HG02970 (cell line): ENCODE measurements at regions not wholly inside any gene's neighbourhood (a gene's known extent, or its start where the extent isn't known, plus 50 kb on each side); places are given as distances from the start of the nearest gene placed in this dataset.
"Not testable (repeated sequence)": the region's sequence is repeated elsewhere in the genome, so short reads cannot be mapped to it uniquely, and the experiment has no call there.

Source experiments
- ATAC-seq: cut with Tn5 transposase; IDR thresholded peaks from one replicate; pipeline ENCODE4 v1.9.1; 2021; ENCODE audit warnings: mild to moderate bottlenecking, moderate library complexity, moderate number of reproducible peaks; ENCODE audit not compliant: unreplicated experiment, low FRiP score

DNA sequence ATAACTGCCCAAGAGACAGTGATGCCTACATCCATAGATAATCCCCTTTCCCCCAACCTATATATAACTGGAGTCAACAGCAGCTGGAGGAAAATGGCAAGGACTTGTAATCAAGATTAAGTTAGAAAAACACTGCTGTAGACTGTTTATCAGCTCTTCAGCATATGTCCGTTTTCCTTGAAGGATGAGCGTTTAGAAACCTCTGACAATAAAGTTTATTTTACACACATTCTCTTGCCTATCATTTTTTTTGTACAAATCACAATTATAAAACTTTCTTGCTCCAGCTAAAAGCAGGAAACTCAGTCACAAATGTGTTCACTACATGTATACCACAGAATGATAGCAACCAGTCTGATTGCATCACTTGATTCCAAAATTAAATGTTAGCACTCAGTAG, 50.8 kb downstream of the PPIAL4G start:
- not testable (repeated sequence) for ATAC-seq

DNA sequence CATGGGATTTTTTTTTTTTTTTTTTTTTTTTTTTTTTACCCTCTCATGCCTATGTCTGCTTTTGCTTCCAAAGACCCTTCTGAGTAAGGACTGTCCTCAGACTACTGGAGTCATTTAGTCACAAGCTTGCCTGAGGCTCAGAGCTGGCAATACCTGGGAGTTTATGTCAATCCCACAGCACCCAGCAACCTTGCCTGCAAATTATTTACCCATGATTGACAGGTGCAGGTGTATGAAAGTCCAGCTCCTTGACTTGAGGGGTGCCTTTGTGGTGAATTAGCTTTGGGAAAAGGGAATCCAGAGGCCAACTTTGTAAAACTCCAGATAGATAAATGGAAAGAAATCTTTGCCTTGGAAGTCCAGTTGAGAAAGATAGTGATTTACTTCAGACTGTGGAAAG, 53.2 kb downstream of the PPIAL4G start:
- ATAC-seq = not testable (repeated sequence)

DNA sequence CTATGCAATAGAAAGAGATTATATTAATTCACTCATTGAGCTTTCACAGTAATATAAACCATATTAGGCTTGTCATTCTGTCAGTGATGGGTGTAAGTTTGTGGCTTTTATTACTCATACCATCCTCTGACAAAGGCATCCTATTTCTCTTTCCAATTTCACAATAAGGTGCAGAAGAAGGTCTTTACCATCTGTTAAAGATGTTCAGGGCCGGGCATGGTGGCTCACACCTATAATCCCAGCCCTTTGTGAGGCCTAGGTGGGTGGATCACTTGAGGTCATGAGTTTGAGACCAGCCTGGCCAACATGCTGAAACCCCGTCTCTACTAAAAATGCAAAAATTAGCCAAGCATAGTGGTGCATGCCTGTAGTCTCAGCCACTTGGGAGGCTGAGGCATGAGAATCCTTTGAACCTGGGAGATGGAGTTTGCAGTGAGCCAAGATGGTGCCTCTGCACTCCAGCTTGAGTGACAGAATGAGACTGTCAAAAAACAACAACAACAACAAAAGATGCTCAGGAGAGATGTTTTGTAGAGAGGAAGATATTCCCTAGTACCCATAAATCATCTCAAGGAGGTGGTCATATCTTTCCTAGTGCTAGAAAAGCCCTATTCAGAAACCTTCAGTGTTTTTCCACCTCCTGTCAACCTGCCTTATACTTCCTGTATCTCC, 56.0 kb downstream of the PPIAL4G start:
- not testable (repeated sequence) for ATAC-seq

DNA sequence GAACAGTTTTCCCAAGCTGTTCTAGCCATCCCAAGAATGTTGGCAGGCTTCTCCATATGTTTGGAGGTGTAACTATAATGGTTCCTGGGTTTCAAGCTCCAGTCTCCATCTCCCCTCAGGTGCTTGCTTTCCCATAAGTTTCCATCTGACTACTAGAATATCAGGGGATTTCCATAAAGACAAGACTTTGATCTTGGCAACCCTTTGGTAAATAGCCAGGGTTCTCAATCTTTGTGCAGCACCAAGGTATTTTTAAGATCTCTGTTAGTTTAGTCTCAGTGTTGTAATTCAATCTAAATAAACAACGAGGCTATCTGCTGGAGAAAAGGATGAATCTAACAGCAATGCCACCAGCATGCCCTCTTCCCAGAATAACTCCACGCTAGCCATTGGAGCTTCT, 56.7 kb downstream of the PPIAL4G start:
- ATAC-seq = not testable (repeated sequence)

DNA sequence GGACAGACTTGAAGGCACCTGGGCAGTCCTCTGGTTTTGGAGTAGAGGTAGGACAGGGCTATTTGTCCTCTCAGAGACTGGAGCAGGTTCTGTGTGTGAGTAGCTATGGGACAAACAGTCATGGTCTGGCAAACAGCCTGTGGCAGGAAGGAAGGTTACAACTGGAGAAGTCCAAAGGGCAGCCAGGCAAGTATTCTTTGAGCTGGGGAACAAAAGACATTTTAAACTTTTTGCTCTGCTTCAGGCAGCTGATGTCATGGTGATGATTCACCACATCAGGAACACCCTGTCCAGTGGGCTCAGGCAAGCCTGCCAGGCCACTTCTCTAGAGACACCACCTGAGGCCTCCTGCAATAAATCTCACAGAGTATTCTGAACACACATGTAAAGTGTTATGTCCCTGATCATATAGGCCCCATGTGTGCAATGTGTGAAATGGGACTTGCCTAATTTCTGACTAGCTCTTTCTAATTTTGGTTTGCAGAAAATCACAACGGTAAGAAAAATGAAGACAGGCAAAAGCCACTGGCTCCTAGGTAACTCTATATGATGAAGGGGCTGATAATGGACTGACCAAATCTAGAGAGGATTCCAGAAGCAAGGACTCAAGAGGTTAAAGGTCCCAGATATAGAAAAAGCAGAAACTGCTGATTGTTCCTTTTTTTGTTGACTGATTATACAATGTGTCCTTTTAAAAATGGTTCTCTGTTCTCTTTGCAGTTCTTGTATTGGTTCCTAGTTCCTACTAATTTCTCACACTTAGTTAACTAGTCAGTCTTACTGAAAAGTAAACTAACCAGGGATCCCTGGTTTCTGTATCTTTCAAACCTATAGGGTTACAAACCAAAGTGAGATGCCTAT, 58.7 kb downstream of the PPIAL4G start:
- not testable (repeated sequence) for ATAC-seq

DNA sequence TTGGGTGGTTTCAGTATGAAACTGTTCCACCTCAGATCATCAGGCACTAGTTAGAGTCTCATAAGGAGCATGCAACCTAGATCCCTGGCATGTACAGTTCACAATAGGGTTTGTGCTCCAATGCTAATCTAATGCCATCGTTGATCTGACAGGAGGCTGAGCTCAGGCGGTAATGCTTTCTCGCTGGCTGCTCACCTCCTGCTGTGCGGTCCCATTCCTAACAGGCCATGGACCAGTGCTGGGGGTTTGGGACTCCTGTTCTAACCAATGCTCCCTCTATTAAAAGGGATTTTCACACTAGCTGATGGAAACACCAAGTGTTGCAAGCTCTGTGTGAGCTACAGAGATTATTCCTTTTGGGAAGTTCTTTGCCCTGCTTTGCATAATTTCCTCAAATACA, 60.2 kb downstream of the PPIAL4G start:
- not testable (repeated sequence) for ATAC-seq

DNA sequence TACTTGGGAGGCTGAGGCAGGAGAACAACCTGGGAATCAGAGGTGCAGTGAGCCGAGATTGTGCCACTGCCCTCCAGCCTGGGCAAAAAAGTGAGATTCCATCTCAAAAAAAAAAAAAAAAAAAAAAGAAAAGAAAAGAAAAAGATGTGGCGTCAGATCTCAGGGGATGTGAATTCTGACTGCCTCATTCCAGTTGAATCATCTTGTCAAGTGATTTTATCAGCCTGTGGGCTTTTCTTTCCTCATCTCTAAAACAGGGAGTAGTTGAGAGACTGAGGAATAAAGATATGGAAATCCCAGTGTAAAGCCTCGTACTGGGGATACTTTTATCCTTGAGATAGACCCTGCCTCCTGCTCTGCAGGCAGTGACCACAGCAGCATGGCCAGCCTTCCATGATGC, 65.9 kb downstream of the PPIAL4G start:
- ATAC-seq = not testable (repeated sequence)

DNA sequence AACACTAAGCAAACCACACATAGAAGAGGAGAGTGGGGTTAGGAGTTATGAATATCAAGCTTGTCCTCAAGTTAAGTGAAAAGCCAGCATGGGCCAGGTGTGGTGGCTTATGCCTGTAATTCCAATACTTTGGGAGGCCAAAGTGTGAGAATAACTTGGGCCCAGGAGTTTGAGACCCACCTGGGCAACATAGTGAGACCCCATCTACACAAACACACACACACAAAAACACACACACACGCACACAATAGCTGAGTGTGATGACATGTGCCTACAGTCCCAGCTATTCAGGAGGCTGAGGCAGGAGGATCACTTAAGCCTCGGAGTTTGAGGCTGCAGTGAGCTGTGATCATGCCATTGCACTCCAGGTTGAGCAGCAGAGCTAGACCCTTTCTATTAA, 69.7 kb downstream of the PPIAL4G start:
- not testable (repeated sequence) for ATAC-seq

DNA sequence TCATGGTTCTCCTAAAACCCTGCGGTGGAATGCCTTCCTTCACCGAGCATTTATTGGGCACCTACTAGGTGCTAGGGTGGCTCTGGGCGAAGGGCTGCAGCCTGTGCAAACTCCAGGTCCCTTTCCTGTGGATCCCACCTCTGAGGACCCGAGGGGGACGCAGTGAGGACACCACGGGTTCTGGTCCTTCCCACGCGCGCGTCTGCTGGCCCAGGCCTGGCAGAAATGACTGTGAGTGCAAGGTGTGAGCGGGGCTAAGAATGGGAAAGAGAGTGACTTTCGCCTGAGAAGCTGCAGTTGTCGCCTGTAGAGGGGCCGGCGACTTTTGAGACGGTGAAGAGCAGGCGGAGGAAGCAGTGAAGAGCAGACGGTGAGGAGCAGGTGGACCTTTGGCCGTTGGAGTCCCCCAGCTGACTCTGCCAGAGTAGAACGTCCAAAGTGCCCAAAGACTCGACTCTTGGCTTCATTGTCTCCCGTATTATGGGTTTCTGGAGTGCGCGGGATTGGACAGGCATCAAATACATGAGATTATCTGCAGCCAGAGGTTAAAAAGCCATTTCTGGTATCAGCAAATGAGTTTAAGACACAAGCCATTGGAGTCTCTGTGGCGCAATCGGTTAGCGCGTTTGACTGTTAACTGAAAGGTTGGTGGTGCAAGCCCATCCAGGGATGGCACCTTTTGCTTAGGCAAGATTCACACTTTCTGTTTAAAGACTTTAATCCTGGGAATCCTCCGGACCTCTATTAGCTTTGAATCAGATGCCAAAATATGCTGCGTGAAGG, 78.1 kb downstream of the PPIAL4G start:
- not testable (repeated sequence) for ATAC-seq

DNA sequence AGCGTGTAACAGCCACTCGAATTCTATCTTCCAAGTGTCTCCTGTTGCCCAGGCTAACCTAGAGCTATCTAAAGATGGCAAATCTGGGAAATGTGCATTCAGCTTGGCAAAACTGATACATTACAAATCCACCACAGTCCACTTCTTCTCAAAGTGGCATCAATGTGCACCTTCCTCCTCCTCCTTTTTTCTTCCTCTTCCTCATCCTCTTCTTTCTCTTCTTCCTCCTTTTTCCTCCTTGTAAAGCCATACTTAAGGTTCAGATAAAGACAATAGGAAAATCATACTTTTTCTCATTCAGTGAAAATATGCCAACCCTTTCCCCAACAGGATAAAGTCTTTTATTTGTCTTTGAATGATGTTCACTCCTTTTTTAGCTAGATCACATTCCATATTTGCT, 79.2 kb downstream of the PPIAL4G start:
- not testable (repeated sequence) for ATAC-seq

DNA sequence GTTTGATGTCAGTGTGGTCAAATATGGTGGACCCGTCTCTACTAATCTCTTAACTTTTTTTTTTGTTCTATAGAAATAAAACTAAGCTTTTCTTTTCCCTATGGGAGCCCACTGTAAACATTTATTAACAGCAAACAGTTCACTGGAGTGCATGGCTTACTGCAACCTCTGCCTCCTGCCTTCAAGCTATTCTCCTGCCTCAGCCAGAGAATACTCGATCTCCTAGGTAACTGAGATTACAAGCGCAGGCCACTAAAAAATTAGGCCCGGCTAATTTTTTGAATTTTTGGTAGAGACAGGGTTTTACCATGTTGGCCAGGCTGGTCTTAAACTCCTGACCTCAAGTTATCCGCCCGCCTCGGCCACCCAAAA, 80.0 kb downstream of the PPIAL4G start:
- not testable (repeated sequence) for ATAC-seq

DNA sequence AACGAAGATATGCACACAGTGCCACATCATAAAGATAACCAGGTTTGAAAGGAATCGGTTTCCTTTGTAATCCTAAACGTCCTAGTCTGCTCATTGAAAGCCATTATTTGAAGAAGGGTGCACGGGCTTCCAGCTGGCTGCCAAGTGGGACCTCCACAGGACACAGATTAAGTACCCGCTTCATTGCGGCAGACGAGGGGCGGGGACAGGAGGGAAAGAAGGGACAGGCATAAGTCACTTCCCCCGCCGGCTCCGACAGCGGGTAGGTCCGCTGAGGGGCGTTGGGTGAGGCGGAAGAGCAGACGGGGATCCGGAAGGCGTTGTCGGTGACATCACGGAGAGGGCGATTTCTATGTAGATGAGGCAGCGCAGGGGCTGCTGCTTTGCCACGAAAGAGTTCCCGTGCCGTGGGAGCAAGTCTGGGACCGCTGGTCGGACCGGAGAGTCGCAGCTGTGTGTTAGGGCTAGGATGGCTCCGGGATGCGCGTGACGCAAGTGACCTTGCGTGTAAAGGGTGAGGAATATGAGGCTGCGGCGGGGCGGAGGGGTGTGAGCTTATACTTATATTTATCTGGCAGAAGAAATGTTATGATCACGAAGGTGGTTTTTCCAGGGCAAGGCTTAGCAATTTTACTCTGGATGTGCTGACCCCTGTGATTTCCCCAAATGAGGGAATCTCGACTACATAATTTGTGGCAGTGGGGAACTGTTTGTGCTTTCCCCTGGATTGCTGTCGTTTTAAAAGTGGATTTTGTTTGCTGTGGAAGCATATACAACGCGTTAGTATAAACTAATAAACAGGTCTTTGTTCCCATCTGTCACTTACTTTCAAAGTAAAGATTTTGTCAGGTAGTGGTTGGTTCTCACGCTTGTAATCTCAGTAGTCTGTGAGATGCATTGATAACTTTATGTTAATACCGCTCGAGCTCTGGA, 80.7 kb downstream of the PPIAL4G start:
- ATAC-seq = not testable (repeated sequence)

DNA sequence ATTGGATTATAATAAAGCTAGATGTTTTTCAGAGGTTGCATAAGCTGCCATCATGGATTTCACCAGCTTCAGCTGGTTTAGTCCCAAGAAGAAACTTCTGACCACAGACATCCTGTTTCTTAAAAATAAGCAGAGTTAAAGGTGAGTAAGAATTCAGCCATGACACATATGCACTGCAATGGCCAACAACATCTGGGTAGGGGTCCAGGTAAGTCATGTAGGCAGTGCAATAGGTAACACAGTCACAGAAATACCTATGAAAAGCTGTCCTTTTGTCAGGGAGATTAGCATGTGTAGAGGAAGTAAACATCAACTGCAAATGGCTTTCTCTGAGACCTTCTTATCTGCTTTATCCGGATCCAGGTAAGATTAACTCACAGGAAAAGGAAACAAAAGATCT, 85.6 kb downstream of the PPIAL4G start:
- ATAC-seq = not testable (repeated sequence)

DNA sequence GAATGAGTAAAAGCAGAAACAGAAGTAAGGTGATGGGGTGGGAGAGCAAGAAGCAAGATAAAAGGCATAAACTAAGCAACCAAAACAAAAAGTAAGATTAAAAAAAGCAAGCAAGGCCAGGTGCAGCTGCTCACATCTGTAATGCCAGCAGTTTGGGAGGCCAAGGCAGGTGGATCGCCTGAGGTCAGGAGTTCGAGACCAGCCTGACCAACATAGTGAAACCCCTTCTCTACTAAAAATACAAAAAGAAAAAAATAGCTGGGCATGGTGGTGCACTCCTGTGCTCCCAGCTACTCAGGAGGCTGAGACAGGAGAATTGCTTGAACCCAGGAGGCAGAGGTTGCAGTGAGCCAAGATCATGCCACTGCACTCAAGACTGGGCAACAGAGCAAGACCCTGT, 90.6 kb downstream of the PPIAL4G start:
- not testable (repeated sequence) for ATAC-seq

DNA sequence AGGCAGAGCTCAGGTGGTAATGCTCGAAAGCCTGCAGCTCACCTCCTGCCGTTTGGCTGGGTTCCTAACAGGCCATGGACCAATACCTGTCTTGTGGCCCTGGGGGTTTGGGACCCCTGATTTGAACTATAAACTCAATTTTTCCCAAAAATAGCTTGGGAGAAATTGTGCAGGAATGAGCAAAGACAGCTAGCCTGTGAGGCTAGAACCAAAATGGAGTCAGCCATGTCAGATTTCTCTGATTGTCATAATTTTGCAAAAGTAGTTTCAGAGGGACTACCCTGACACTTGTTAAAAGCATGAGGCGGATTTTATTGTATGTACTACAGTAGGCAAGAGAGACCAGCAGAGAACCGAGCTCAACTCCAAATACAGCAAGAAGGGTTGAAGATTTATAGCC, 91.8 kb downstream of the PPIAL4G start:
- ATAC-seq = not testable (repeated sequence)

DNA sequence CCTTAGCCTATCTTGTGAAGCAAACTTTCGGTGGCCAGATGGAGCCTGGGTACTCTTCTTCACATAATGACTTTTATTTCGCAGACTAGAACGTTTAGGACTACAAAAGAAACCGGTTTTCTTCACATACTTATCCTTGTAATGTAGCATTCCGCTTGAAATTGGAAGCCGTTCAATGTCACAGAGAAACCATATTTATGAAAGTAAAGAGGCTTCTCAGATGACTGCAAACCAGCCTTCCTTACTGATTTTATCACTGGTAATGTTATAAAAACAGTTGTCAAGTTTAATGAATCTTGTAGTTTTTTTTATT, 94.1 kb downstream of the PPIAL4G start:
- ATAC-seq = no peak

DNA sequence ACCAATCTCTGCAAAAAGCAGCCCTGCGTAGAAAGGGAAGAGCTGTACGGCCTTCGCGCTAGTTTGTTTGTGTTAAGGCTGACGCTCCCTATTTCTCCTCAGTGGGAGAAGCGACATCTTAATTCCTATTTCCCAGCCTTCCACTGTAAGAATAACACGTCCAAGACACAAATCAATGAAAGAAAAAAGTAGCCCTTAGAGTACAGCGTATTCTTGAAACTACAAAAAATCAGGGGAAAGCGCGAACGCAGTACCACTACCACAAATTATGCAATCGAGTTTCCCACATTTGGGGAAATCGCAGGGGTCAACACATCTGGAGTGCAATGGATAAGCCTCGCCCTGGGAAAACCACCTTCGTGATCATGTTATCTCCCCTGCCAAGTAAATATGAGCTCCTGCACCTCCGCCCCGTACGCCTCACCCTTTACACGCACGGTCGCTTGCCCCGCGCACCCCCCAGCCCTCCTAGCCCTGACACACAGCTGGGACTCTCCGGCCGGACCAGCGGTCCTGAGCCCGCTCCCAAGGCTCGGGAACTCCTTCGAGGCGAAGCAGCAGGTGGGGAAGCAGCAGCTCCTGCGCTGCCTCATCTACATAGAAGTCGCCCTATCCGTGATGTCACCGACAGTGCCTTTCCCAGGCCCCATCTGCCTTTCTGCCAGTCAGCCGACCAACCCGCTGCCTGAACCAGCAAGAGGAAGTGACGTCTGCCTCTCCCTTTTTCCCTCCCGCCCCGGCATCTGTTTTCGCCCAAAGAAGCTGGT, 94.7 kb downstream of the PPIAL4G start:
- no peak for ATAC-seq

DNA sequence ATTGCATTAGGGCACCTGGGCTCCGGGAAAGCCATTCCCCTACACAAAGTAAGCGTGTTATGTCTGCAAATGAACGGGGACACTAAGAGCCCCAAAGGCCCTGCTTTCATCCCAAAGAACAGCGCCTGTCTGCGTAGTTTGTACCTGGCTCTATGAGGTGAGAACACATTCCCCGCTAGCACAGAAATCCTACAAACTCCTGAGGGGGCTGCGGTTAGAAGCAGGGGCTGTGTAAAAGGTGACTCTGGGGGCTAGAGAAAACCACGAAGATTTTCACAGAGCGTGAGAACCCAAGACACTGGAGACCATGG, 95.2 kb downstream of the PPIAL4G start:
- ATAC-seq = not testable (repeated sequence)

DNA sequence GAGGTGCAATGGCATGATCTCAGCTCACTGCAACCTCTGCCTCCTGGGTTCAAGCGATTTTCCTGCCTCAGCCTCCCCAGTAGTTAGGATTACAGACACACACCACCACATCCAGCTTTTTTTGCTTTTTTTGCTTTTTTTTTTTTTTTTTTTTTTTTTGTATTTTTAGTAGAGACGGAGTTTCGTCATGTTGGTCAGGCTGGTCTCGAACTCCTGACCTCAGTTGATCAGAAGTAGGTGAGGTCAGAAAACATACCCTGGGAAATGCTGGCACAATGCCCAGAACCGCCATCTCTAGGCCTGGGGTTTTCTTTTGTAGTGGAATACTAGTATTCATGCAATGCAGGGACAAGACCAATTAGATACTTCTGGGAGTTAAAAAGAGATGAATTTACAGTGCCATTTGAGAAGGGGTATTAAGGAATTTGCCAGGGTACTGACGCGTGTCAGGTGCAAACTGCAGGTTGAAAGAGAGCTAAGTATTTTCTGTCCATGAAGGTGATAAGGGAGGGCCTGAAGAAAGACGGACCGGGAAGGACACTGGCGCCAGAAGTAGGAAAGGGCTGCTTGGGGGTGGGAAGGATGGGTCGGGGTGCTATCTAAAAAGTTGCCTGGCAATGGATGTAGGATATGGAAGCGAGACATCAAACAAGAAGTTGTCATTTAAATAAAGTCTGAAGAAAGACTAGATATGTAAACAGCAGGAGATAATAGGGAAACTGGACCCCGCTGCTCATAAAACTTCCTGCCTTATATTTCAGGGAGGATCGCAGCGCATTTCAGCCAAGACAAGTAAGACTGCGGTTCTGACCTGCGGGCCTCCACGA, 95.8 kb downstream of the PPIAL4G start:
- not testable (repeated sequence) for ATAC-seq
